ENCODE measurements at regions not wholly inside any gene's neighbourhood (a gene's known extent, or its start where the extent isn't known, plus 50 kb on each side); places are given as distances from the start of the nearest gene placed in this dataset.

- Histone ChIP-seq H3K27ac (ENCODE audit: low read depth in 1 of 2, low read length in 2 of 2) (no peak overlapping the region), H4K20me1 (ENCODE audit: insufficient read depth, low read length) (no peaks in the 10 kb centered on the region), H3K4me2 (replicated peaks; ENCODE audit: extremely low read depth, low read length, poor library complexity, severe bottlenecking) (no peak overlapping the region), H3K9ac (ENCODE audit: insufficient read depth, low read length, poor library complexity, severe bottlenecking) (no peak overlapping the region), H3K36me3 (replicated peaks in 1 of 2; ENCODE audit: control insufficient read depth in 1 of 2, insufficient read depth in 2 of 2, low read length in 2 of 2) (no peaks in the 10 kb centered on the region), H2AFZ (ENCODE audit: insufficient read depth, low read depth, low read length, poor library complexity, severe bottlenecking) (no peak overlapping the region), H3K9me3 (replicated peaks in 1 of 2; ENCODE audit: control insufficient read depth in 1 of 2, insufficient read depth in 1 of 2, low read length in 2 of 2) (no peaks in the 10 kb centered on the region), H3K27me3 (ENCODE audit: control insufficient read depth in 2 of 2, insufficient read depth in 2 of 2, low read length in 2 of 2) (no peaks in the 10 kb centered on the region), H3K4me3 (replicated peaks in 1 of 3; ENCODE audit: low read depth in 2 of 3, low read length in 3 of 3) (no peak overlapping the region), H3K4me1 (ENCODE audit: control insufficient read depth in 1 of 2, insufficient read depth in 2 of 2, low read length in 2 of 2) (no peaks in the 10 kb centered on the region), H3K79me2 (ENCODE audit: insufficient read depth, low read length) (no peaks in the 10 kb centered on the region)
- intact Hi-C loops (cut with micrococcal nuclease), result no loop called here
- no peaks in the 10 kb centered on the region for H3K4me1 Mint-ChIP-seq
- H3K27ac Mint-ChIP-seq, result no peak overlapping the region
- peaks cover 0 to 3% (median 0%) of the 10 kb centered on the region in 7 donors for H3K9me3 Mint-ChIP-seq
- peak in 1 of 3 donors; percentile 11 for DNase-seq
- H3K27me3 Mint-ChIP-seq (ENCODE audit: low read depth in 3 of 3), result peaks cover 0 to 5% (median 3%) of the 10 kb centered on the region in 3 donors
- no peak for TF ChIP-seq CTCF (IDR thresholded peaks at IDR 0.05)
- 50% methylated on average over 1 of the region's 3 CpGs for WGBS (ENCODE audit: insufficient coverage)
- H3K36me3 Mint-ChIP-seq, result no peaks in the 10 kb centered on the region
- H3K4me3 Mint-ChIP-seq, result no peak overlapping the region
Observed at GRCh38 chr13:40152145-40152544, 496.7 kb downstream of the COG6 start.

GRCh38 chr13:40152922-40153321 lies 497.5 kb downstream of the COG6 start:
- H3K36me3 Mint-ChIP-seq, result no peaks in the 10 kb centered on the region
- no peaks in the 10 kb centered on the region for H3K4me1 Mint-ChIP-seq
- Histone ChIP-seq H3K4me1 (ENCODE audit: control insufficient read depth in 1 of 2, insufficient read depth in 2 of 2, low read length in 2 of 2) (no peaks in the 10 kb centered on the region), H3K79me2 (ENCODE audit: insufficient read depth, low read length) (no peaks in the 10 kb centered on the region), H4K20me1 (ENCODE audit: insufficient read depth, low read length) (no peaks in the 10 kb centered on the region), H2AFZ (ENCODE audit: insufficient read depth, low read depth, low read length, poor library complexity, severe bottlenecking) (no peak overlapping the region), H3K4me3 (replicated peaks in 1 of 3; ENCODE audit: low read depth in 2 of 3, low read length in 3 of 3) (no peak overlapping the region), H3K4me2 (replicated peaks; ENCODE audit: extremely low read depth, low read length, poor library complexity, severe bottlenecking) (no peak overlapping the region), H3K36me3 (replicated peaks in 1 of 2; ENCODE audit: control insufficient read depth in 1 of 2, insufficient read depth in 2 of 2, low read length in 2 of 2) (no peaks in the 10 kb centered on the region), H3K9me3 (replicated peaks in 1 of 2; ENCODE audit: control insufficient read depth in 1 of 2, insufficient read depth in 1 of 2, low read length in 2 of 2) (no peaks in the 10 kb centered on the region), H3K27me3 (ENCODE audit: control insufficient read depth in 2 of 2, insufficient read depth in 2 of 2, low read length in 2 of 2) (no peaks in the 10 kb centered on the region), H3K27ac (ENCODE audit: low read depth in 1 of 2, low read length in 2 of 2) (no peak overlapping the region), H3K9ac (ENCODE audit: insufficient read depth, low read length, poor library complexity, severe bottlenecking) (no peak overlapping the region)
- intact Hi-C loops (cut with micrococcal nuclease), result no loop called here
- WGBS (ENCODE audit: insufficient coverage), result 76% methylated on average over 4 of the region's 4 CpGs
- H3K9me3 Mint-ChIP-seq, result peaks cover 0 to 3% (median 0%) of the 10 kb centered on the region in 7 donors
- peaks cover 0 to 5% (median 3%) of the 10 kb centered on the region in 3 donors for H3K27me3 Mint-ChIP-seq (ENCODE audit: low read depth in 3 of 3)
- no peak for TF ChIP-seq CTCF (IDR thresholded peaks at IDR 0.05)
- H3K4me3 Mint-ChIP-seq, result no peak overlapping the region
- H3K27ac Mint-ChIP-seq, result no peak overlapping the region
- DNase-seq, result no peak
